ENCODE measurements at regions not wholly inside any gene's neighbourhood (a gene's known extent, or its start where the extent isn't known, plus 50 kb on each side); places are given as distances from the start of the nearest gene placed in this dataset.

GRCh38 chr9:107644733-107645463 lies 155.3 kb upstream of the KLF4 start:
- ATAC-seq = peak; percentile 36 to 61 (median 58)
- H3K9me3 ChIP-seq = no peaks in the 10 kb centered on the region
- TF ChIP-seq CTCF (IDR thresholded peaks at IDR 0.05) = no peak
- no peak overlapping the region for H3K4me3 ChIP-seq
- no peaks in the 10 kb centered on the region for H3K36me3 ChIP-seq (ENCODE audit: insufficient read depth in 1 of 2, low read depth in 1 of 2)
- H3K27me3 ChIP-seq (ENCODE audit: insufficient read depth in 3 of 3, low read length in 2 of 3) = no peaks in the 10 kb centered on the region
- no peaks in the 10 kb centered on the region for H3K4me1 ChIP-seq
- no peak overlapping the region for H3K27ac ChIP-seq
- intact Hi-C loops (cut with DNase I) = no loop called here
- 42 to 50% (median 44%) methylated on average over 4 of the region's 4 CpGs for WGBS, 3 donors
- peak; percentile 38 to 74 for DNase-seq

GRCh38 chr9:107639426-107639825 lies 149.9 kb upstream of the KLF4 start:
- Histone ChIP-seq H3K4me1 (peaks cover 17% of the 10 kb centered on the region), H3K9me3 (no peaks in the 10 kb centered on the region), H3K36me3 (ENCODE audit: insufficient read depth in 1 of 2, low read depth in 1 of 2) (no peaks in the 10 kb centered on the region), H3K27ac (peak overlapping the region; percentile 96), H3K27me3 (ENCODE audit: insufficient read depth in 3 of 3, low read length in 2 of 3) (no peaks in the 10 kb centered on the region), H3K4me3 (no peak overlapping the region)
- WGBS, 3 donors = 75 to 85% (median 81%) methylated on average over 4 of the region's 4 CpGs
- intact Hi-C loops (cut with DNase I) = loop anchor here (2.0 to 10.0 kb wide), 5 partner anchors 93 to 635 kb away; no protein-coding TSS in a partner anchor
- TF ChIP-seq CTCF (IDR thresholded peaks at IDR 0.05) = no peak
- no peak for DNase-seq
- ATAC-seq = peak in 1 of 4 donors; percentile 11

- H3K27ac ChIP-seq = peak overlapping the region; percentile 96
- 12 to 22% (median 15%) methylated on average over 7 of the region's 7 CpGs for WGBS, 3 donors
- ATAC-seq (peak; percentile 60 to 78 (median 68)), DNase-seq (peak; percentile 56 to 79)
- no peak for TF ChIP-seq CTCF (IDR thresholded peaks at IDR 0.05)
- no peaks in the 10 kb centered on the region for H3K9me3 ChIP-seq
- intact Hi-C loops (cut with DNase I) = loop anchor here (2.0 to 10.0 kb wide), 5 partner anchors 94 to 636 kb away; no protein-coding TSS in a partner anchor
- peak overlapping the region; percentile 65 for H3K4me3 ChIP-seq
- peaks cover 17% of the 10 kb centered on the region for H3K4me1 ChIP-seq
- no peaks in the 10 kb centered on the region for H3K36me3 ChIP-seq (ENCODE audit: insufficient read depth in 1 of 2, low read depth in 1 of 2)
- H3K27me3 ChIP-seq (ENCODE audit: insufficient read depth in 3 of 3, low read length in 2 of 3) = no peaks in the 10 kb centered on the region
These were observed 149.1 kb upstream of the KLF4 start for GRCh38 chr9:107638521-107639310.

- Histone ChIP-seq H3K27me3 (ENCODE audit: insufficient read depth in 3 of 3, low read length in 2 of 3) (no peaks in the 10 kb centered on the region), H3K4me1 (peaks cover 17% of the 10 kb centered on the region), H3K27ac (peak overlapping the region; percentile 96), H3K36me3 (ENCODE audit: insufficient read depth in 1 of 2, low read depth in 1 of 2) (no peaks in the 10 kb centered on the region), H3K4me3 (peak overlapping the region; percentile 65), H3K9me3 (no peaks in the 10 kb centered on the region)
- peak; percentile 32 for TF ChIP-seq CTCF (IDR thresholded peaks at IDR 0.05)
- intact Hi-C loops (cut with DNase I) = loop anchor here (2.0 to 10.0 kb wide), 6 partner anchors 95 to 637 kb away; no protein-coding TSS in a partner anchor
- DNase-seq (peak; percentile 90 to 93), ATAC-seq (peak; percentile 89 to 93 (median 92))
- 1 to 3% (median 2%) methylated on average over 66 to 67 of the region's 67 CpGs for WGBS, 3 donors
These were observed 148.2 kb upstream of the KLF4 start for GRCh38 chr9:107637421-107638420.
